ENCODE measurements at regions not wholly inside any gene's neighbourhood (a gene's known extent, or its start where the extent isn't known, plus 50 kb on each side); places are given as distances from the start of the nearest gene placed in this dataset.

DNA sequence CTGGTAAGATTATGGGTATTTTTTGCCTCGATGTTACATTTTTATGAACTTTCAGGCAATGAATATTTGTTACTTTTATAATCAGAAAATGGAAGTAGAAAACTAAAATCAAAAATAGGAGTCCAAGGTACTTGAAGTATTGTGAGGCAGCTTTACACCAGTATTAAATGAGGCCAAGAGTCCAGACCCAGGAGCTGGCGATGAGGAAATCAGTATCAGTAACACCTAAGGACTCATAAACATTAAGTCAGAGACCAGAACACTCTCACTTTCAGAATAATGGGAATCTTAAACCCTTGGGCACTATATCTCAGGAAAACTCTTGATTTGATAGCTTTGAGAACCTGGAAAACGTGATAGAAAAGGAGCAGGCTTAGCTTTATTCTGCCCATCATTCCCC is 208.8 kb downstream of the GXYLT1 start:
- DNase-seq (ENCODE audit: low read depth): no peak

DNA sequence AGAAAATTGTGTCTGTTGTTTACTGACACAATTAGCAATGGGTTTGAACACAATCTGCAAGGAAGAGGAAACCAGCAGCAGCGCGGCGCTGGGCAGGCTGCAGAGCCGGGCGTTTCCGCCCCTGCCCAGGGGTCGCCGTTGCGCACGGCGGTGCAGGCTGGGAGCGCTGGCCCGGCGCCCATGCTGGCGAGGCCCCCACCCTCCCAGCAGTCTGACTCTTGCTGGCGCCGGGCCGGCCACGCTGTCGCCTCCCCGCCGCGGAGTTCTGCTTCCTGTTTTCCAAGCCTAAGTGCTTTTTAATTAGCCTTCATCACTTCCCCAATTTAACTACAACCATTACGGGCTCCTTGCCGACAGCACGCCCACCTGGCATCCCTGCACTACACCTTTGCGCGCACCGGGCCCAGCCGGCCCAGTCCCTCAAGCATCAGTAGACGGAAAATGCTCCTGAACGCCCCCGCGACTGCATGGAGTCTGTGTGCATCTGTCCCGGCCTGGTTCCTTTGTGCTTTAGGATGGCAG is 212.1 kb downstream of the GXYLT1 start:
- no peak for DNase-seq (ENCODE audit: low read depth)

DNA sequence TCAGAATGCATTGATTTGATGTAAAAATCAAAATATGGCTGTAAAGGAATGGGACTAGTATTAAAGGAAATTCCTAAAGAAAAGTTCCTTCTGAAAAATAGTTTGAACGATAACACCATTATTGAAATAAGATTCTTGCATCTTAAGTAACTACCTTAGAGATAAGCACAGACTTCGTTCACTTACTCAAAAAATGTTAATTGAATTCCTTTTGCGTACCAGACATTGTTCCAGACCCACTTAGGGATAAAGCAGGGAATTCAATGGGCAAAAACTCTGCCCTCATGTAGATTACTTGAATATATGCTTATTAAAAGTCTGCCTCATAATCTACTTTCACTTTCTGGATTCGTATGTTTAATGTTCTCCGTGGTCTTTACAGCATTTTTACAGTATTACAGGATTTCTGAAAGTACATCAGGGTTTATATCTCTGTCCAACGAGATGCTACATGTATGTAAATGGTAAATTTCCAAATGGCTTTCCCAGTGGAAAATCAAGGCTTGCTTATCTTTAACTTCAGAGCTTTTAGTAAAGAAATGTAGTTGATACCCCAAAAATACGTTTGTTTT is 213.7 kb downstream of the GXYLT1 start:
- DNase-seq (ENCODE audit: low read depth): no peak

DNA sequence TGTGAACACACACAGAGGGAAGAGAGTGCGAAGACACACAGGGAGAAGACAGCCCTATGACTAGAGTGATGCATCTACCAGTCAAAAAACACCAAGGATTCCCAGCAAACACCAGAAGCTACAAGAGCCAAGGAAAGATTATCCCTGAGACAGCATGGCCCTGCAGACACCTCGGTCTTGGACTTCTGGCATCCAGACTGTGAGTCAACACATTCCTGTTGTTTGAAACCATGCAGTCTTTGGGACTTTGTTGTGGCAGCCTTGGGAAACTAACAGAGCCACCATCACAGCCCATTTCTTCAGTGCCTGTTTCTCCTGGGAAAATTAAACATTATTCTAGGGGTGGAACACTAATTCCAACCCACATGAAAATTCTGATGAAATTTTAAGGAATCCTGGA is 220.6 kb downstream of the GXYLT1 start:
- no peak for DNase-seq (ENCODE audit: low read depth)

DNA sequence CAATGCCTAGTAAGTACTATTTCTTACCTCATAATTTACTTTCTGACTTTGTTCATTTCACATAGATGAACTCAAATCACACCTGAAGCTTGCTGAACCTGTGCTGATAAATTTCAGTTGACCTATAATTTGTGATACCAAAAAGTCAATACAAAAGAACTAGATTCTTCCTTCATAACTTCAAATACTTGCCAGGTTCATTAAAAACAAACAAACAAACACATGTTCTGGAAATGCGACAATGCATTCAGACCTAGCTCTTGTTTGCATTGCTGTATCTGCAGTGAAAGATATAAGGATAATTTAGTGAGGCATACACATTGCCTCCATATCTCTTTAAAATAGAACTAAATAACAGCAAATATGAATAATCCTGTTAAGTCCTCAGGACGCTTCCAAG is 221.3 kb downstream of the GXYLT1 start:
- no peak for DNase-seq (ENCODE audit: low read depth)

DNA sequence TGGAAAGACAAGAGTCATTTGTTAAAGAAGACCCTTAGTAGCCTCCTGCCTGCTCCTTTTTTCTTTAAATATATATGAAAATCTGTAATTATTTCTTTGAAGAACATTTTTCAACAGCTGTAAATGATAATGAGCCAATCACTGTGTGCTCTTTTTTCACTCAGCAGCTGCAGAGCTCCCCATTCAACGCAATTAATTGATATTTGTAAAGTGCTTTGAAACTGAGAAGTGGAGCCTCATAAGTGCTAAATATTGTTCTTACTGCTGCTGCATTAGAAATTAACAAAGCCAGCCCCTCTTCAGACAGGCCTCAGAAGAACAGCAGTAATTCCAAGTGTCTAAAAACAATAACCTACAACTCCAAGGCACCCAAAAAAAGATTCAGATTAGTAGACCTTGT is 224.3 kb downstream of the GXYLT1 start:
- DNase-seq (ENCODE audit: low read depth): no peak

DNA sequence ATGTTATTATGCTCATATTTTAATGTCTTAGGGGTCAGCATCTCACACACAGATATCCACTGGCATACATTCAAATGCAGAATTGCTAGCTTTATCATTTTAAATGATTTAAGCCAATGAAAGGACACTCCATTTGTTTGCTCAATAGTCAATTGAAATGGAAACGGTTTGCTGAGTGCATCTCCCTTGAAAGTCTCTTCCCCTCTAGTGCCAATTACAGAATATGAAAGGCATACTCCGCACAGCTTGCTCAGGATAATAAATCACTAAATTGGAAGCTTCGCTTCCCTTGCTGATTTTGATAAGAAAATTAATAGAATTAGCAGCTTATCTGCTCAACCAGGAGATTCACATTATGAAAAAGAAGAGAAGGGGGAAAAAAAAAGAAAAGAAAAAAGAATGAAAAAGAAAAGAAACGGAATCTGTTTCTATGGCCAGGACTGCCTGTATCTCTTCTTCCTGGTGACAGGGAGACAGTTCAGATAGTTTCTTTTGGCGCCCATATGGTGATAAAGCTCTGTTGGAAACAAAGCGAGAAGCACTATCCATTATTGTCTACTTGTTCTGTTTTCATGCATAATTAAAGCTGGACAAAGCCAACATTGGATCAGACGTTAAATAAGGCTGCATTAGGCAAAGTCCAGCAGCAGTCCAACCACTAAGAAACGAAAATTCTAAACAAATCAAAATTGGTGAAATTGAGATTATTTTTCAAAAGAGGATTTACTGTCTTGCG is 225.0 kb downstream of the GXYLT1 start:
- no peak for DNase-seq (ENCODE audit: low read depth)

GRCh38 chr12:41919048-41919447 is 225.6 kb downstream of the GXYLT1 start:
- DNase-seq (ENCODE audit: low read depth): no peak

DNA sequence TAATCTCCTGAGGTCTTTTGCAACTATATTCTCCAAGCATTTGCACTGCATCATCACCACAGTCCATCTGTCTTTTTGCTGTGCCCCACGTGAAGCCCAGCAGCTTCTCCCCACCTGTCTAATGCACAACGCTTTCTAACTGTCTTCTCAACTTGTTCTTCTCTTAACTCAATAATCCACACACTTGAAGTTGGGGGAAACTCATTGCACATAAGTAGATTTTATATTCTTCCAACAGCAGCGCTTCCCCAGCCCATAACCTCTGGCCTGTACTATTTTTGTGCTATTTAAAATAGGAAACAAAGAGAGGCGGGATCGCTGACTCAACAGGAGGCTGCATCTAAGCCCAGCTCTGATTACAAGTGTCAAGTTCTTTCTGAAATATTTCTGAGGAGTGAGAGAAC is 226.7 kb downstream of the GXYLT1 start:
- DNase-seq (ENCODE audit: low read depth): peak; percentile 37

- no peak for DNase-seq (ENCODE audit: low read depth)
These were observed 227.5 kb downstream of the GXYLT1 start for GRCh38 chr12:41917181-41917580.

- DNase-seq (ENCODE audit: low read depth): no peak
These were observed 233.9 kb downstream of the GXYLT1 start for GRCh38 chr12:41910578-41911320.

- no peak for DNase-seq (ENCODE audit: low read depth)
These were observed 236.5 kb downstream of the GXYLT1 start for GRCh38 chr12:41908206-41908605.

- no peak for DNase-seq (ENCODE audit: low read depth)
These were observed 237.1 kb downstream of the GXYLT1 start for GRCh38 chr12:41907550-41907949.

DNA sequence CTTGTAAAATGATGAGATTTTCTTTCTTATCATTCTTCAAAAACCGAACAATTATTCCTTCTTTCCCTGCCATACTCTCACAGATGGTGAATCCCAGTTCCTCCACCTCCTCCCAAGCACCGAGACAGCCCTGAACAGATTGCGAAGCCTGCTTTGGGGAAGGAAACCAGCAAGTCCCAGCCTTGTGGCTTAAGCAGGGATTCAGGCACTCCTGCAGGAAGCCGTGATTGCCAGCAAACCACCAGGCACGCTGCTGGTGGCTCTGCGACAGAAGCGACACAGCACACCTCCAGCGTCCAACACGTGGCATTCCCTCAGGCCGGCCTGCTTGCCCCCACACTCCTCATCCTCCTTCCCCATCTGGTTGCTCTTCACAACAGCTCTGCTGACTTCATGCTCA is 237.7 kb downstream of the GXYLT1 start:
- DNase-seq (ENCODE audit: low read depth): no peak

- DNase-seq (ENCODE audit: low read depth): no peak
These were observed 238.8 kb downstream of the GXYLT1 start for GRCh38 chr12:41905759-41906297.

DNA sequence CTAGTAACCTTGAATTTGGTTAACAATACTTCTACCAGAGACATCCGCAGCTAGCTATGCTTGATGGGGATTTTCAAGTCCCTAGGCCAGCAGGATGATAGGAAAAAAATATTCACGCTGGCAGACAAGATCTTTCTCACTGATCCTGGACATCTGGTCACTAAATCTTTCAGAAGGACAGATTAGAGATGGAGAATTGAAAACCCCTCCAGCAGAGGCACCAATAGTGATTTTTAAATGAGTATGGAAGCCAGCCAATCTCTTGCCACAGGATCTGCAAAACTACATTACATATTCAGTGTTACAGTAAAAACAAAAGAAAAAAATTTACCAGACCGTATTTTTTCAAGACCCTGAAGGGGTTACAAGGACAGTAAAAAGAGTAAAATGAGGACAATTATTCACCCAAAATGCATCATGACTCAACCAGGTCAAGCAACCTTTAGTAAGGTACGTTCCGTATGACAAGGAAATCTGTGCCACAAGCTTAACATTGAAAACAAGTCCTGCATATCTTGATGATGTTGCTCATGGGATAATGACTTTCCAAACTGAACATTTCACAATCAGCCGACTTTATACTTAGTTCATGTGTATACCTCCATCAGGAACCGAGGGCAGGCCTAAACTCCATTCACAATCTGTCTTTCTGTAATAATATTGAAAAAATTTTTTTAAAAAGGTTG is 239.5 kb downstream of the GXYLT1 start:
- no peak for DNase-seq (ENCODE audit: low read depth)

GRCh38 chr12:41904041-41904440 is 240.6 kb downstream of the GXYLT1 start:
- DNase-seq (ENCODE audit: low read depth): no peak

GRCh38 chr12:41903014-41903708 is 241.5 kb downstream of the GXYLT1 start:
- DNase-seq (ENCODE audit: low read depth): no peak

GRCh38 chr12:41899577-41899976 is 245.1 kb downstream of the GXYLT1 start:
- DNase-seq (ENCODE audit: low read depth): no peak

DNA sequence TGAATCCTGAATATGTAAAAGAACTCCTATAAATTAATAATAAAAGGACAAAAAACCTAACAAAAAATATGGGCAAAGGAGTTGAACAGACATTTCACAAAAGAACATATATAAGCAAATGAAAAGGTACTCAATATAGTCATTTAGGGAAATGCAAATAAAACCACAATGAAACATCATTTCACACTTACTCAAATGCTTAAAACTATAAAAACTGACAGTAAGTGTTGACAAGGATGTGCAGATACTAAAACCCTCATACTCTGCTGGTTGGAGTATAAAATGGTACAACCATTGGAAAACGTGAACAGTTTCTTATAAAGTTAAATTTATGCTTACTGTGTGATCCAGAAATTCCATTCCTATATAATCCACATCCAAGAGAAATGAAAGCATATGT is 247.1 kb downstream of the GXYLT1 start:
- DNase-seq (ENCODE audit: low read depth): no peak

GRCh38 chr12:41893491-41893890 is 251.2 kb downstream of the GXYLT1 start:
- no peak for DNase-seq (ENCODE audit: low read depth)
